Vagina (tissue), 2 donors: ENCODE measurements at regions not wholly inside any gene's neighbourhood (a gene's known extent, or its start where the extent isn't known, plus 50 kb on each side); places are given as distances from the start of the nearest gene placed in this dataset.

Experiments
- CTCF ChIP-seq, 3 experiments: fragments of 450-650 bp in 2 of 3; fragments of 200-600 bp in 1 of 3; sonication (generic) in 1 of 3; IDR thresholded peaks; one replicate each; pipeline ENCODE4 v1.5.1; 2017 to 2019; ENCODE audit warnings: antibody characterized with exemption in 3 of 3, mild to moderate bottlenecking in 2 of 3, moderate library complexity in 2 of 3
- POLR2A ChIP-seq, 2 donors: fragments of 450-650 bp; IDR thresholded peaks; one replicate each; pipeline ENCODE4 v1.6.1; 2017; ENCODE audit warnings: antibody characterized with exemption in 2 of 2, mild to moderate bottlenecking in 2 of 2, moderate library complexity in 2 of 2
- POLR2AphosphoS5 ChIP-seq, 2 donors: sonication (generic); formaldehyde crosslinking; IDR thresholded peaks; one replicate each; pipeline ENCODE4 v1.9.0; 2017; ENCODE audit warnings: antibody characterized with exemption in 2 of 2, mild to moderate bottlenecking in 2 of 2, low read depth in 1 of 2; ENCODE audit not compliant: insufficient read depth in 1 of 2

- no peak for TF ChIP-seq CTCF (IDR thresholded peaks at IDR 0.05)
- no peak for TF ChIP-seq POLR2A (IDR thresholded peaks at IDR 0.05)
- TF ChIP-seq POLR2AphosphoS5 (IDR thresholded peaks at IDR 0.05; ENCODE audit: insufficient read depth in 1 of 2, low read depth in 1 of 2): no peak
Measured at GRCh38 chr13:40410315-40410714, 256.1 kb downstream of the FOXO1 start.
